Endodermal cell (in vitro differentiated cells): ENCODE measurements at regions not wholly inside any gene's neighbourhood (a gene's known extent, or its start where the extent isn't known, plus 50 kb on each side); places are given as distances from the start of the nearest gene placed in this dataset.

Experiments
- DNase-seq: peaks from one replicate; pipeline ENCODE4 v3.0.0-alpha.2; 2017
- H3K27ac ChIP-seq: 2 replicates; pipeline ENCODE4 v1.5.1; 2013; ENCODE audit warnings: mild to moderate bottlenecking, low read depth, low read length, moderate library complexity
- H3K27me3 ChIP-seq: 2 replicates; pipeline ENCODE4 v1.6.1; 2013; ENCODE audit warnings: mild to moderate bottlenecking, low read length, moderate library complexity; ENCODE audit not compliant: insufficient read depth, control insufficient read depth, poor library complexity, severe bottlenecking
- H3K36me3 ChIP-seq: 2 replicates; pipeline ENCODE4 v1.7.0; 2013; ENCODE audit warnings: mild to moderate bottlenecking, low read length, moderate library complexity; ENCODE audit not compliant: control insufficient read depth, insufficient read depth
- H3K4me1 ChIP-seq: one replicate; pipeline ENCODE4 v1.7.0; 2013; ENCODE audit warnings: low read length; ENCODE audit not compliant: control insufficient read depth, insufficient read depth
- H3K4me3 ChIP-seq: 2 replicates; pipeline ENCODE4 v1.5.1; 2013; ENCODE audit warnings: mild to moderate bottlenecking, low read length, moderate library complexity
- H3K9ac ChIP-seq: 2 replicates; pipeline ENCODE4 v1.6.1; 2013; ENCODE audit warnings: mild to moderate bottlenecking, low read length, moderate library complexity; ENCODE audit not compliant: poor library complexity, severe bottlenecking; ENCODE audit errors: extremely low read depth
- H3K9me3 ChIP-seq: 2 replicates; pipeline ENCODE4 v1.6.1; 2013; ENCODE audit warnings: mild to moderate bottlenecking, low read length, moderate library complexity; ENCODE audit not compliant: control insufficient read depth
- H3K27ac Mint-ChIP-seq: 2 replicates; pipeline ENCODE4 v1.8.0; 2020; ENCODE audit warnings: mixed read lengths
- H3K27me3 Mint-ChIP-seq: 2 replicates; pipeline ENCODE4 v1.8.0; 2021; ENCODE audit warnings: mild to moderate bottlenecking, mixed read lengths; ENCODE audit not compliant: insufficient read depth
- H3K36me3 Mint-ChIP-seq: 2 replicates; pipeline ENCODE4 v1.8.0; 2020; ENCODE audit warnings: low read depth, mixed read lengths
- H3K4me1 Mint-ChIP-seq: 2 replicates; pipeline ENCODE4 v1.8.0; 2020; ENCODE audit warnings: mixed read lengths
- H3K4me3 Mint-ChIP-seq: 2 replicates; pipeline ENCODE4 v1.8.0; 2020; ENCODE audit warnings: mild to moderate bottlenecking, moderate library complexity, mixed read lengths
- H3K9me3 Mint-ChIP-seq: 2 replicates; pipeline ENCODE4 v1.8.0; 2020; ENCODE audit warnings: mild to moderate bottlenecking, mixed read lengths
- CTCF ChIP-seq: fragments of 200-600 bp; sonication (generic); conservative IDR thresholded peaks from 2 replicates; pipeline ENCODE4 v1.5.0; 2021; ENCODE audit warnings: antibody characterized with exemption, mild to moderate bottlenecking
- WGBS, 2 experiments: methylation state at CpG; one replicate each; pipeline versions ENCODE4 v1.1.5 to v1.1.7; 2013; ENCODE audit warnings: missing lambda C conversion rate in 2 of 2, mixed read lengths in 1 of 2; ENCODE audit not compliant: insufficient coverage in 1 of 2, insufficient read length in 1 of 2; 5-methylcytosine and 5-hydroxymethylcytosine counted together

- Mint-ChIP-seq H3K27me3 (no peaks in the 10 kb centered on the region), H3K9me3 (no peaks in the 10 kb centered on the region), H3K4me1 (no peaks in the 10 kb centered on the region), H3K4me3 (no peak overlapping the region), H3K27ac (no peak overlapping the region), H3K36me3 (no peaks in the 10 kb centered on the region)
- no peak for TF ChIP-seq CTCF
- Histone ChIP-seq H3K9me3 (no peaks in the 10 kb centered on the region), H3K4me1 (no peaks in the 10 kb centered on the region), H3K9ac (no peak overlapping the region), H3K36me3 (no peaks in the 10 kb centered on the region), H3K27ac (no peak overlapping the region), H3K4me3 (no peak overlapping the region), H3K27me3 (no peaks in the 10 kb centered on the region)
- no peak for DNase-seq
- 86 to 97% methylated on average over 1 to 3 of the region's 3 CpGs for WGBS, 2 experiments
These were observed 245.2 kb upstream of the CENPE start for GRCh38 chr4:103443324-103443723.

GRCh38 chr4:103429283-103429682, 231.1 kb upstream of the CENPE start:
- no peak overlapping the region for H3K4me3 Mint-ChIP-seq
- H3K9me3 Mint-ChIP-seq = peaks cover 2% of the 10 kb centered on the region
- Histone ChIP-seq H3K27ac (no peak overlapping the region), H3K9me3 (no peaks in the 10 kb centered on the region), H3K27me3 (no peaks in the 10 kb centered on the region), H3K36me3 (no peaks in the 10 kb centered on the region), H3K9ac (no peak overlapping the region), H3K4me3 (no peak overlapping the region), H3K4me1 (no peaks in the 10 kb centered on the region)
- peak; percentile 80 for DNase-seq
- peaks cover 2% of the 10 kb centered on the region for H3K36me3 Mint-ChIP-seq
- H3K4me1 Mint-ChIP-seq = peaks cover 12% of the 10 kb centered on the region
- WGBS, 2 experiments = 15 to 46% methylated on average over 2 to 7 of the region's 7 CpGs
- no peaks in the 10 kb centered on the region for H3K27me3 Mint-ChIP-seq
- TF ChIP-seq CTCF = peak; percentile 67
- H3K27ac Mint-ChIP-seq = no peak overlapping the region

- H3K4me1 Mint-ChIP-seq = peaks cover 12% of the 10 kb centered on the region
- H3K27ac Mint-ChIP-seq = no peak overlapping the region
- Histone ChIP-seq H3K4me1 (no peaks in the 10 kb centered on the region), H3K9ac (no peak overlapping the region), H3K9me3 (no peaks in the 10 kb centered on the region), H3K4me3 (no peak overlapping the region), H3K27me3 (no peaks in the 10 kb centered on the region), H3K36me3 (no peaks in the 10 kb centered on the region), H3K27ac (no peak overlapping the region)
- H3K27me3 Mint-ChIP-seq = no peaks in the 10 kb centered on the region
- no peak overlapping the region for H3K4me3 Mint-ChIP-seq
- peaks cover 4% of the 10 kb centered on the region for H3K36me3 Mint-ChIP-seq
- no peak for DNase-seq
- H3K9me3 Mint-ChIP-seq = peaks cover 7% of the 10 kb centered on the region
- no peak for TF ChIP-seq CTCF
- WGBS, 2 experiments = 88% methylated on average over 1 of the region's 1 CpG
These were observed 227.3 kb upstream of the CENPE start for GRCh38 chr4:103425406-103425805.
